ENCODE measurements at regions not wholly inside any gene's neighbourhood (a gene's known extent, or its start where the extent isn't known, plus 50 kb on each side); places are given as distances from the start of the nearest gene placed in this dataset.

- Mint-ChIP-seq H3K4me3 (no peak overlapping the region), H3K27ac (no peak overlapping the region), H3K9me3 (no peaks in the 10 kb centered on the region), H3K4me1 (no peaks in the 10 kb centered on the region), H3K27me3 (ENCODE audit: insufficient read depth) (peaks cover 2% of the 10 kb centered on the region), H3K36me3 (ENCODE audit: low read depth) (no peaks in the 10 kb centered on the region)
- Histone ChIP-seq H3K4me3 (ENCODE audit: low read length) (no peak overlapping the region), H3K9ac (ENCODE audit: extremely low read depth, low read length, poor library complexity, severe bottlenecking) (no peak overlapping the region), H3K4me1 (ENCODE audit: control insufficient read depth, insufficient read depth, low read length) (no peaks in the 10 kb centered on the region), H3K27me3 (ENCODE audit: control insufficient read depth, insufficient read depth, low read length, poor library complexity, severe bottlenecking) (no peaks in the 10 kb centered on the region), H3K36me3 (ENCODE audit: control insufficient read depth, insufficient read depth, low read length) (no peaks in the 10 kb centered on the region), H3K27ac (ENCODE audit: low read depth, low read length) (no peak overlapping the region), H3K9me3 (ENCODE audit: control insufficient read depth, low read length) (no peaks in the 10 kb centered on the region)
- DNase-seq: no peak
- TF ChIP-seq CTCF (conservative IDR thresholded peaks at IDR 0.05): no peak
Measured at GRCh38 chr14:86532219-86532618, 1002.3 kb downstream of the FLRT2 start.

- H3K9ac ChIP-seq (ENCODE audit: extremely low read depth, low read length, poor library complexity, severe bottlenecking): no peak overlapping the region
- H3K4me1 ChIP-seq (ENCODE audit: control insufficient read depth, insufficient read depth, low read length): no peaks in the 10 kb centered on the region
- no peaks in the 10 kb centered on the region for H3K4me1 Mint-ChIP-seq
- H3K27ac ChIP-seq (ENCODE audit: low read depth, low read length): no peak overlapping the region
- no peaks in the 10 kb centered on the region for H3K36me3 Mint-ChIP-seq (ENCODE audit: low read depth)
- H3K36me3 ChIP-seq (ENCODE audit: control insufficient read depth, insufficient read depth, low read length): no peaks in the 10 kb centered on the region
- peaks cover 2% of the 10 kb centered on the region for H3K27me3 Mint-ChIP-seq (ENCODE audit: insufficient read depth)
- H3K9me3 Mint-ChIP-seq: no peaks in the 10 kb centered on the region
- no peak overlapping the region for H3K4me3 Mint-ChIP-seq
- no peaks in the 10 kb centered on the region for H3K9me3 ChIP-seq (ENCODE audit: control insufficient read depth, low read length)
- 95 to 100% methylated on average over 2 to 4 of the region's 4 CpGs for WGBS, 2 experiments (ENCODE audit: insufficient coverage in 1 of 2, insufficient read length in 1 of 2)
- DNase-seq: peak; percentile 49
- no peak overlapping the region for H3K4me3 ChIP-seq (ENCODE audit: low read length)
- TF ChIP-seq CTCF (conservative IDR thresholded peaks at IDR 0.05): no peak
- H3K27ac Mint-ChIP-seq: no peak overlapping the region
- H3K27me3 ChIP-seq (ENCODE audit: control insufficient read depth, insufficient read depth, low read length, poor library complexity, severe bottlenecking): no peaks in the 10 kb centered on the region
Measured at GRCh38 chr14:86530457-86530856, 1000.5 kb downstream of the FLRT2 start.

- Mint-ChIP-seq H3K4me1 (no peaks in the 10 kb centered on the region), H3K9me3 (no peaks in the 10 kb centered on the region), H3K27ac (no peak overlapping the region), H3K36me3 (ENCODE audit: low read depth) (no peaks in the 10 kb centered on the region), H3K27me3 (ENCODE audit: insufficient read depth) (peaks cover 2% of the 10 kb centered on the region), H3K4me3 (no peak overlapping the region)
- Histone ChIP-seq H3K27me3 (ENCODE audit: control insufficient read depth, insufficient read depth, low read length, poor library complexity, severe bottlenecking) (no peaks in the 10 kb centered on the region), H3K4me3 (ENCODE audit: low read length) (no peak overlapping the region), H3K4me1 (ENCODE audit: control insufficient read depth, insufficient read depth, low read length) (no peaks in the 10 kb centered on the region), H3K9me3 (ENCODE audit: control insufficient read depth, low read length) (no peaks in the 10 kb centered on the region), H3K9ac (ENCODE audit: extremely low read depth, low read length, poor library complexity, severe bottlenecking) (no peak overlapping the region), H3K27ac (ENCODE audit: low read depth, low read length) (no peak overlapping the region), H3K36me3 (ENCODE audit: control insufficient read depth, insufficient read depth, low read length) (no peaks in the 10 kb centered on the region)
- no peak for TF ChIP-seq CTCF (conservative IDR thresholded peaks at IDR 0.05)
- no peak for DNase-seq
Measured at GRCh38 chr14:86527312-86527711, 997.4 kb downstream of the FLRT2 start.

Data from endodermal cell (in vitro differentiated cells).